ENCODE measurements at regions not wholly inside any gene's neighbourhood (a gene's known extent, or its start where the extent isn't known, plus 50 kb on each side); places are given as distances from the start of the nearest gene placed in this dataset.

GRCh38 chr10:57689596-57690297 is 577.9 kb downstream of the IPMK start:
- ChIA-PET CTCF (interaction anchor here (1.5 kb wide), 1 partner anchor 32 kb away, joined by 3 read pairs; no protein-coding TSS in a partner anchor), POLR2A (no interaction called here)
- TF ChIP-seq CTCF (IDR thresholded peaks at IDR 0.05; ENCODE audit: unreplicated experiment), result no peak
- Mint-ChIP-seq H3K36me3 (ENCODE audit: insufficient read depth, unreplicated experiment) (no peaks in the 10 kb centered on the region), H3K27me3 (ENCODE audit: insufficient read depth, unreplicated experiment) (no peaks in the 10 kb centered on the region), H3K9me3 (ENCODE audit: unreplicated experiment) (peaks cover 7% of the 10 kb centered on the region), H3K4me3 (ENCODE audit: unreplicated experiment) (no peak overlapping the region), H3K4me1 (ENCODE audit: insufficient read depth, unreplicated experiment) (peaks cover 20% of the 10 kb centered on the region), H3K27ac (ENCODE audit: low read depth, unreplicated experiment) (no peak overlapping the region)
- intact Hi-C loops (cut with micrococcal nuclease), result no loop called here
- no TSS peak for BruUV-seq (replicated peaks)
- no peak for DNase-seq (ENCODE audit: unreplicated experiment)

GRCh38 chr10:57679916-57680315 is 587.8 kb downstream of the IPMK start:
- ChIA-PET POLR2A (no interaction called here), CTCF (interaction anchor here (1.8 kb wide), 1 partner anchor 23 kb away, joined by 11 read pairs; no protein-coding TSS in a partner anchor)
- DNase-seq (ENCODE audit: unreplicated experiment), result no peak
- Mint-ChIP-seq H3K4me3 (ENCODE audit: unreplicated experiment) (no peak overlapping the region), H3K36me3 (ENCODE audit: insufficient read depth, unreplicated experiment) (no peaks in the 10 kb centered on the region), H3K4me1 (ENCODE audit: insufficient read depth, unreplicated experiment) (no peaks in the 10 kb centered on the region), H3K9me3 (ENCODE audit: unreplicated experiment) (no peaks in the 10 kb centered on the region), H3K27me3 (ENCODE audit: insufficient read depth, unreplicated experiment) (no peaks in the 10 kb centered on the region), H3K27ac (ENCODE audit: low read depth, unreplicated experiment) (no peak overlapping the region)
- BruUV-seq (replicated peaks), result no TSS peak
- TF ChIP-seq CTCF (IDR thresholded peaks at IDR 0.05; ENCODE audit: unreplicated experiment), result no peak
- intact Hi-C loops (cut with micrococcal nuclease), result no loop called here

- Mint-ChIP-seq H3K36me3 (ENCODE audit: insufficient read depth, unreplicated experiment) (no peaks in the 10 kb centered on the region), H3K4me1 (ENCODE audit: insufficient read depth, unreplicated experiment) (no peaks in the 10 kb centered on the region), H3K27me3 (ENCODE audit: insufficient read depth, unreplicated experiment) (no peaks in the 10 kb centered on the region), H3K27ac (ENCODE audit: low read depth, unreplicated experiment) (no peak overlapping the region), H3K9me3 (ENCODE audit: unreplicated experiment) (no peaks in the 10 kb centered on the region), H3K4me3 (ENCODE audit: unreplicated experiment) (no peak overlapping the region)
- CTCF ChIA-PET, result interaction anchor here (2.5 kb wide), 1 partner anchor 18 kb away, joined by 12 read pairs; no protein-coding TSS in a partner anchor
- BruUV-seq (replicated peaks), result no TSS peak
- POLR2A ChIA-PET, result interaction anchor here (0.5 kb wide), 1 partner anchor 187 kb away, joined by 5 read pairs; no protein-coding TSS in a partner anchor
- DNase-seq (ENCODE audit: unreplicated experiment), result no peak
- TF ChIP-seq CTCF (IDR thresholded peaks at IDR 0.05; ENCODE audit: unreplicated experiment), result no peak
- intact Hi-C loops (cut with micrococcal nuclease), result no loop called here
Measured at GRCh38 chr10:57675125-57675524, 592.6 kb downstream of the IPMK start.

- ChIA-PET CTCF (interaction anchor here (0.5 to 1.2 kb wide), 3 partner anchors 16 to 88 kb away, joined by 3 to 4 read pairs (median 3); no protein-coding TSS in a partner anchor), POLR2A (no interaction called here)
- Mint-ChIP-seq H3K27me3 (ENCODE audit: insufficient read depth, unreplicated experiment) (no peaks in the 10 kb centered on the region), H3K36me3 (ENCODE audit: insufficient read depth, unreplicated experiment) (no peaks in the 10 kb centered on the region), H3K4me3 (ENCODE audit: unreplicated experiment) (no peak overlapping the region), H3K9me3 (ENCODE audit: unreplicated experiment) (no peaks in the 10 kb centered on the region), H3K27ac (ENCODE audit: low read depth, unreplicated experiment) (no peak overlapping the region), H3K4me1 (ENCODE audit: insufficient read depth, unreplicated experiment) (no peaks in the 10 kb centered on the region)
- TF ChIP-seq CTCF (IDR thresholded peaks at IDR 0.05; ENCODE audit: unreplicated experiment), result no peak
- intact Hi-C loops (cut with micrococcal nuclease), result no loop called here
- no peak for DNase-seq (ENCODE audit: unreplicated experiment)
- no TSS peak for BruUV-seq (replicated peaks)
Measured at GRCh38 chr10:57673446-57673960, 594.2 kb downstream of the IPMK start.

All from MCF 10A (cell line).